ENCODE measurements at regions not wholly inside any gene's neighbourhood (a gene's known extent, or its start where the extent isn't known, plus 50 kb on each side); places are given as distances from the start of the nearest gene placed in this dataset.

DNA sequence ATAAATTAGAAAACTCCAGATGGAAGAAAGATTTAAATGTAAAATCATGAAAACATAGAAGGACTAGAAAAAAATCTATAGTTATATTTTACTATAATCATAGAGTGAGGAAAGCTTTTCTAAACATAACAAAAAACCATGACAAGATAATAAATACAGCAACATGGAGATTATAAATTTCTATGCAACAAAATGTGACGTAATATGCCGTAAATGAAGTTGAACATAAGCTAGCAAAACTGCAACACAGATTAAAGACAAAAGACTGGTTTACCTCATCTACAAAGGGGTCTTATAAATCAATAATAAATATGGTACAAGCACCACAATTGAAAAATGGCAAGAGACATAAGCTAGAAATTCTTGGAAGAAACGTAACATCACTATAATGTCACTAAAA, 140.4 kb downstream of the C4orf33 start:
- TF ChIP-seq, protein P1, sequence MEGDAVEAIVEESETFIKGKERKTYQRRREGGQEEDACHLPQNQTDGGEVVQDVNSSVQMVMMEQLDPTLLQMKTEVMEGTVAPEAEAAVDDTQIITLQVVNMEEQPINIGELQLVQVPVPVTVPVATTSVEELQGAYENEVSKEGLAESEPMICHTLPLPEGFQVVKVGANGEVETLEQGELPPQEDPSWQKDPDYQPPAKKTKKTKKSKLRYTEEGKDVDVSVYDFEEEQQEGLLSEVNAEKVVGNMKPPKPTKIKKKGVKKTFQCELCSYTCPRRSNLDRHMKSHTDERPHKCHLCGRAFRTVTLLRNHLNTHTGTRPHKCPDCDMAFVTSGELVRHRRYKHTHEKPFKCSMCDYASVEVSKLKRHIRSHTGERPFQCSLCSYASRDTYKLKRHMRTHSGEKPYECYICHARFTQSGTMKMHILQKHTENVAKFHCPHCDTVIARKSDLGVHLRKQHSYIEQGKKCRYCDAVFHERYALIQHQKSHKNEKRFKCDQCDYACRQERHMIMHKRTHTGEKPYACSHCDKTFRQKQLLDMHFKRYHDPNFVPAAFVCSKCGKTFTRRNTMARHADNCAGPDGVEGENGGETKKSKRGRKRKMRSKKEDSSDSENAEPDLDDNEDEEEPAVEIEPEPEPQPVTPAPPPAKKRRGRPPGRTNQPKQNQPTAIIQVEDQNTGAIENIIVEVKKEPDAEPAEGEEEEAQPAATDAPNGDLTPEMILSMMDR (IDR thresholded peaks at IDR 0.05): no peak
- TF ChIP-seq CEBPB (IDR thresholded peaks at IDR 0.05) (no peak), EP300 (IDR thresholded peaks at IDR 0.05) (no peak), RCOR1 (IDR thresholded peaks at IDR 0.05; ENCODE audit: low read depth, low read length) (no peak), GATA3 (IDR thresholded peaks at IDR 0.05; ENCODE audit: borderline replicate concordance) (no peak), POLR2A (IDR thresholded peaks at IDR 0.05; ENCODE audit: low read length) (no peak), JUNB (IDR thresholded peaks at IDR 0.05) (no peak), RNF2 (IDR thresholded peaks at IDR 0.05; ENCODE audit: borderline replicate concordance, low read depth) (no peak), NR3C1 (IDR thresholded peaks at IDR 0.05) (no peak)

Data from A549 (cell line).